Colonic mucosa (tissue), 4 donors: ENCODE measurements at regions not wholly inside any gene's neighbourhood (a gene's known extent, or its start where the extent isn't known, plus 50 kb on each side); places are given as distances from the start of the nearest gene placed in this dataset.

Experiments
- DNase-seq: peaks from one replicate; pipeline ENCODE4 v3.0.0-alpha.2; 2020
- H3K27ac ChIP-seq: fragments of 200-600 bp; one replicate; pipeline ENCODE4 v1.8.0; 2021
- H3K27me3 ChIP-seq: fragments of 200-600 bp; one replicate; pipeline ENCODE4 v1.8.0; 2021
- H3K36me3 ChIP-seq: fragments of 200-600 bp; one replicate; pipeline ENCODE4 v1.8.0; 2021
- H3K4me1 ChIP-seq: fragments of 200-600 bp; one replicate; pipeline ENCODE4 v1.8.0; 2021; ENCODE audit warnings: mild to moderate bottlenecking
- H3K4me3 ChIP-seq: fragments of 200-600 bp; one replicate; pipeline ENCODE4 v1.8.0; 2021
- H3K9ac ChIP-seq, 2 donors: one replicate each; pipeline ENCODE4 v1.7.0; 2013; ENCODE audit warnings: control low read depth in 2 of 2, low read depth in 2 of 2, low read length in 2 of 2
- H3K9me3 ChIP-seq: fragments of 200-600 bp; one replicate; pipeline ENCODE4 v1.8.0; 2021
- CTCF ChIP-seq: fragments of 200-600 bp; IDR thresholded peaks from one replicate; pipeline ENCODE4 v1.8.0; 2022; ENCODE audit warnings: antibody characterized with exemption, mild to moderate bottlenecking
- intact Hi-C: fragments of 100-400 bp; cut with DNase I; formaldehyde crosslinking; loops from one replicate; pipeline ENCODE4 v1.14.1; 2022
- donor health status: healthy.
- donor health status: DM: no; HTN: no; CAD: no.
- donor health status: DM: no; HTN: no; CAD: no.

- no peak for TF ChIP-seq CTCF
- peak overlapping the region; percentile 83 for H3K27ac ChIP-seq
- H3K4me1 ChIP-seq: no peaks in the 10 kb centered on the region
- DNase-seq: no peak
- H3K9me3 ChIP-seq: no peaks in the 10 kb centered on the region
- no peak overlapping the region for H3K9ac ChIP-seq
- H3K27me3 ChIP-seq: no peaks in the 10 kb centered on the region
- H3K36me3 ChIP-seq: no peaks in the 10 kb centered on the region
- no peak overlapping the region for H3K4me3 ChIP-seq
- intact Hi-C loops: no loop called here
Observed at GRCh38 chr11:34755671-34756070, 134.8 kb downstream of the EHF start.

GRCh38 chr11:34754171-34754823, 133.4 kb downstream of the EHF start:
- Histone ChIP-seq H3K27ac (no peak overlapping the region), H3K27me3 (no peaks in the 10 kb centered on the region), H3K9me3 (no peaks in the 10 kb centered on the region), H3K36me3 (no peaks in the 10 kb centered on the region), H3K4me1 (no peaks in the 10 kb centered on the region), H3K4me3 (no peak overlapping the region), H3K9ac (no peak overlapping the region)
- TF ChIP-seq CTCF: no peak
- no peak for DNase-seq
- intact Hi-C loops: no loop called here

- Histone ChIP-seq H3K27ac (no peak overlapping the region), H3K36me3 (no peaks in the 10 kb centered on the region), H3K27me3 (no peaks in the 10 kb centered on the region), H3K9me3 (no peaks in the 10 kb centered on the region), H3K9ac (no peak overlapping the region), H3K4me3 (no peak overlapping the region), H3K4me1 (no peaks in the 10 kb centered on the region)
- DNase-seq: no peak
- TF ChIP-seq CTCF: no peak
- intact Hi-C loops: no loop called here
Observed at GRCh38 chr11:34750692-34751405, 130.0 kb downstream of the EHF start.

- no peaks in the 10 kb centered on the region for H3K36me3 ChIP-seq
- no peaks in the 10 kb centered on the region for H3K27me3 ChIP-seq
- no peak for TF ChIP-seq CTCF
- H3K4me3 ChIP-seq: no peak overlapping the region
- no peak overlapping the region for H3K27ac ChIP-seq
- no peaks in the 10 kb centered on the region for H3K4me1 ChIP-seq
- H3K9me3 ChIP-seq: no peaks in the 10 kb centered on the region
- H3K9ac ChIP-seq: no peak overlapping the region
- intact Hi-C loops: no loop called here
- no peak for DNase-seq
Observed at GRCh38 chr11:34749666-34750659, 129.1 kb downstream of the EHF start.

- intact Hi-C loops: no loop called here
- no peak overlapping the region for H3K27ac ChIP-seq
Observed at GRCh38 chr11:34748036-34748435, 127.1 kb downstream of the EHF start.

More at GRCh38 chr11:34748036-34748435, 127.1 kb downstream of the EHF start:
- Histone ChIP-seq H3K4me3 (no peak overlapping the region), H3K27me3 (no peaks in the 10 kb centered on the region), H3K4me1 (no peaks in the 10 kb centered on the region), H3K9ac (no peak overlapping the region), H3K36me3 (no peaks in the 10 kb centered on the region), H3K9me3 (no peaks in the 10 kb centered on the region)
- no peak for TF ChIP-seq CTCF
- no peak for DNase-seq
